ENCODE measurements at regions not wholly inside any gene's neighbourhood (a gene's known extent, or its start where the extent isn't known, plus 50 kb on each side); places are given as distances from the start of the nearest gene placed in this dataset.
A peak's percentile ranks its signal among the peaks of the same experiment; 100 is the strongest.
"Not testable (repeated sequence)": the region's sequence is repeated elsewhere in the genome, so short reads cannot be mapped to it uniquely, and the experiment has no call there.

DNA sequence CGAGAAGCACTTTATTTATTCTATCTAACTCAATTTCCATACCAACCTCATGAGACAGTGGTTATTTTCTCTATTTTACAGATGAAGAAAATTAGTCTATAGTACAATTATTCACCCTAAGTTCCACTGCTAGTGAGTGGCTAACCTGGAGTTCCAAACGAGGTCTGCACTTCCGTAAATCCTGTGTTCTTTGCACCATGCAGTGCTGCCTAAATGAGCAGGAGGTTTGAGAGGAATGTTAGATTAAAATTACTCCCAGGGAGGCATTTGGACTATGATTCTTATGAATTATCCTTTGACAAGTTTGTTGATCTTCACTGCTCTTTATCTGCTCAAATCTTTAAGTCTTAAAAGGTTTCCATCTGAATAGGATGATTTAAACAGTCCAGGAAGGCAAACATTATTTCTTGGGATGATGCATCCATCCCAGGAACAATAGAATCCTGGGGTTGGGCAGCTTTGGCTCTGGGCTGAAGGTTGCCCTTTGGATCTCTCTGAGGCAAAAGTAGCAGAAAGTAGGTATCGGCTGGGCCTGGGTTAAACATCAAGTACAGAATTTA, 400.8 kb downstream of the REEP3 start:
- peaks cover 3% of the 10 kb centered on the region for H3K9me3 Mint-ChIP-seq
- no peak overlapping the region for H3K4me3 Mint-ChIP-seq
- H3K4me1 Mint-ChIP-seq (ENCODE audit: low read depth in 2 of 2) = no peaks in the 10 kb centered on the region
- no peak overlapping the region for H3K27ac Mint-ChIP-seq
- ATAC-seq (no peak), DNase-seq (ENCODE audit: low spot score) (no peak)
- H3K27me3 Mint-ChIP-seq = peaks cover 10 to 12% of the 10 kb centered on the region in 2 donors
- no peaks in the 10 kb centered on the region for H3K36me3 Mint-ChIP-seq

DNA sequence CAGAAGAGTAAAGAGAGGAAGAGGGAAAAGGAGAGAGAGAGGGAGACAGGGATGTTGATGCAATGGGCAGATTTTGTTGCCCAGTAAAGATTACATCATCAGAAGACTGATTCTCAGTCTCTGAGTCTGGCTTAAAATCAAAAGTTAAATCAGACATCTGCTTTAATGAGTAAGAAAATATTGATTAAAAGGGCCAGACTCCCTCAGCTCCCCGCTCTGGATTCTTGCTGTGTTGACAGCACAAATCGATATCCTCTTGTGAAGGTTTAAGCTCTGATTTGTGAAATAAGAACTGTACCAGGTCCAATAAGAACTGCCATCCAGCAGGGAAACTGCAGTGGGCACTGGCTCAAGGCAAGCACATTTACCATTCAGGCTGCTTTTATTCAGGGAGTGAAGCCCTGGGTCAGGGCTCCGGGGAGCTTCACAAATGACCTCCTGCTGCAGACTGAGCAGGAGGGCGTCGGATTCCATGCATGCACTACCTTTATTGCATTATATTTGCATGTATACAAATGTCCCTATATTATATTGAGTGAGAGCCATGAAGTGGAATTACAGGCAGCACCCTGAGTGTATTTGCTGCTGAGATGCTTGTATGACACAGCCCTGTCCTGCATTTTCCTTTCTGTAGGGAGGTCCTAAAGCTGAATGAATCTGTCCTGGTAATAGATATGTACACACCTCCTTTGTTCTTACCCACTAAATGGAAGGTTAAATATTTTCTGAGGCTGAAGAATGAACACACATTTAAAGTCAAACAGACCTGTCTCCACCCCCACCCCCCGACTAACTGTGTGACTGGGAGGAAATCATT, 401.5 kb downstream of the REEP3 start:
- Mint-ChIP-seq H3K4me1 (ENCODE audit: low read depth in 2 of 2) (no peaks in the 10 kb centered on the region), H3K27ac (no peak overlapping the region), H3K36me3 (no peaks in the 10 kb centered on the region), H3K27me3 (peaks cover 10 to 12% of the 10 kb centered on the region in 2 donors), H3K4me3 (no peak overlapping the region), H3K9me3 (peaks cover 3% of the 10 kb centered on the region)
- ATAC-seq (no peak), DNase-seq (ENCODE audit: low spot score) (no peak)

DNA sequence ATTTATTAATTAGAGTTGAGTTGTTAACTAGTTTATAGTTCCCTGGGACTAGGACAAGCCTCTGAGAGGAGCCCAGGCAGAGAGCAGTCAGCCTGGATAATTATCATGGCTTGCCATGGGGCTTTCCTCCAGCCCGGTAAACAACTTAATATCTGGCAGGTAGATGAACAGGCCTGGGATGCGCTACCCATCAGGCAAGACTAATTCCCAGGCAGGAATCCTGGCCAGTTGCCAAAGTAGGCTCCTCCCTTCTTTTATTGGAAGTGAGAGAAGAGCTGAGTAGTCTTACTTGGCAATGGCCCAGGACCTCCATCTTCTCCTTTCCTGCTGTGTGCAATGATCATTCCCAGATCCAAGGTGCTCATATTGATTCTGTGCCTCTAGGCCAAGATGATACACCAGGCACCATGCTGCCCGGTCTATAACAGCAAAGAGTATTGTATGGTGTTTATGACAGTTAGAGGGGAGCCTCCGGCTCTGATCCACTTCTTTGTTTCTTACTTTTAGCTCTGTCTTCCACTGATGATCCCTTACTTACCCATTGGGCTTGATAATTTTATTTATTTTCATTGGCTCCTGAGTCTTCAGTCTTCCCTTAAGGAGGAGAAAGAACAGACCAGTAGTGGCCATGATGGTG, 408.7 kb downstream of the REEP3 start:
- no peaks in the 10 kb centered on the region for H3K36me3 Mint-ChIP-seq
- H3K27me3 Mint-ChIP-seq = peaks cover 0 to 2% of the 10 kb centered on the region in 2 donors
- H3K27ac Mint-ChIP-seq = no peak overlapping the region
- no peak for ATAC-seq
- no peaks in the 10 kb centered on the region for H3K4me1 Mint-ChIP-seq (ENCODE audit: low read depth in 2 of 2)
- H3K9me3 Mint-ChIP-seq = no peaks in the 10 kb centered on the region
- no peak for DNase-seq (ENCODE audit: low spot score)
- no peak overlapping the region for H3K4me3 Mint-ChIP-seq

DNA sequence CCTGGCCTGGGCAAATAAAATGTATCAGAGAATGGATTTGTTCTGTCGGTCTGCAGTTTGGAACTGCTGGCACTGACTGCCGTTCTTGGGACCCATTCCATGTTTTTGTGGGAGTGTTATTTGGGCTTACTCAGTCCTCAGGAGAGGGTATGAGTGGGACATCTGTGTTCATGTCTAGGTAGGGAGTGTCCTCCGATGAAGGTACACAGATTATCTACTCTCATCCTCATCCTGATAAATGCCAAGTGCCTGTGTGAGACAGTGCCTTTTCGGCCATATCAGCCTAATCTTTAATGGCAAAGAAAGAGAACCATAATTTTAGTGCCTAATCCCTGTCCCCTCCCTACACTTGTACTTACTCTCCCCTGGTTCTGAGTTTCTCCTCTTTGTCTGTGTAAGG, 409.4 kb downstream of the REEP3 start:
- no peaks in the 10 kb centered on the region for H3K4me1 Mint-ChIP-seq (ENCODE audit: low read depth in 2 of 2)
- no peak overlapping the region for H3K4me3 Mint-ChIP-seq
- H3K27ac Mint-ChIP-seq = no peak overlapping the region

DNA sequence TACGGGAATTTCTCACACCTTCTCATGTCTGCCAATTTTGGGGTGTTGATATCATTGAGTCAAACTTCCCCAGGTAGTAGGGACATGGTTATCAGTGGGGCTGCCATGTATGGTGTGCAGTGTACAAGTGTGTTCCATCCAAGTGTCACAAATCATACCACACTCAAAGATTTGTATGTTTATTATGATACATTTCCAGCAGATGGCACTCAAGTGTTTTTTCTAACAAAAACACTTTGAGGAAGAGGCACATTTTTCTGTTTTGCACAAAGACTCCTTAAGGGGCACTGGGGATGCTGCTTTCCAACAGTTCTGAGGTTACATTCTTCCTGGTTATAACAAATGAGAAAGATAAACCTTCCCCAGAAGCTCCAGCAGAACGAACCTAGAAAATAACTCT, 414.5 kb downstream of the REEP3 start:
- Mint-ChIP-seq H3K27me3 (peaks cover 0 to 6% of the 10 kb centered on the region in 2 donors), H3K36me3 (no peaks in the 10 kb centered on the region), H3K4me1 (ENCODE audit: low read depth in 2 of 2) (no peaks in the 10 kb centered on the region), H3K4me3 (no peak overlapping the region), H3K27ac (no peak overlapping the region), H3K9me3 (no peaks in the 10 kb centered on the region)
- DNase-seq (ENCODE audit: low spot score) = no peak
- no peak for ATAC-seq

More for the DNA sequence above, 409.4 kb downstream of the REEP3 start:
- Mint-ChIP-seq H3K9me3 (no peaks in the 10 kb centered on the region), H3K36me3 (no peaks in the 10 kb centered on the region), H3K27me3 (peaks cover 0 to 2% of the 10 kb centered on the region in 2 donors)
- no peak for DNase-seq (ENCODE audit: low spot score)
- no peak for ATAC-seq

DNA sequence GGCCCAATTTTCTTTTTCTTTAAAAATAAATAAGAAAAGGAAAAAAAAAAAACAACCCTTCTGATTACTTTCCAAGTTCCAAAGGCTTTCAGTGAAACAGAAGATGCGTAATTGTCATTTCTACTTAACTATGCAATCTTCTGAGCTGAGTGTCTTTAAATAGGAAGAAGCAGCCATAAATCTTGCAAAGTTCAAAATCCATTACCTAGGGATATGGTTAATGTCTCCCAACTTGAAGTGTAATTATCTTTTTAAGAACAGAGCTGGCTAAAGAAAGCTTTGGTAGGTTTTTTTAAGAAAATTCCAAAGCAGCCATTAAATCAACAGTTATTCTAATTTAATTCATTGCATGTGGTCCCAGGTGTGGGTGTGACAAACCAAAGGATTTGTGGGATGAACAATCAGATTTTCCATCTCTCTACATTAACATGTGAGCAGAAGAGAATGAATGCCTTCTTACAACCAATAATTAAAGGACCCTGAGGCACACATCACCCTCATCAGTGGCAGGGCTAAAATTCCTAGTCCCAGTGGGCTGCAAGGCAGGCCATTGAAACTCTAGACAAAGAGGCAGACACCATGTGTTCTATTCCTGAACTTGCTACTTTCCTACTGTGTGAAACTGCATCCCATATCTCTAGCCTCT, 419.2 kb downstream of the REEP3 start:
- Mint-ChIP-seq H3K4me3 (no peak overlapping the region), H3K9me3 (no peaks in the 10 kb centered on the region), H3K27ac (no peak overlapping the region), H3K36me3 (no peaks in the 10 kb centered on the region), H3K4me1 (ENCODE audit: low read depth in 2 of 2) (no peaks in the 10 kb centered on the region), H3K27me3 (peaks cover 0 to 6% of the 10 kb centered on the region in 2 donors)
- ATAC-seq (no peak), DNase-seq (ENCODE audit: low spot score) (no peak)

DNA sequence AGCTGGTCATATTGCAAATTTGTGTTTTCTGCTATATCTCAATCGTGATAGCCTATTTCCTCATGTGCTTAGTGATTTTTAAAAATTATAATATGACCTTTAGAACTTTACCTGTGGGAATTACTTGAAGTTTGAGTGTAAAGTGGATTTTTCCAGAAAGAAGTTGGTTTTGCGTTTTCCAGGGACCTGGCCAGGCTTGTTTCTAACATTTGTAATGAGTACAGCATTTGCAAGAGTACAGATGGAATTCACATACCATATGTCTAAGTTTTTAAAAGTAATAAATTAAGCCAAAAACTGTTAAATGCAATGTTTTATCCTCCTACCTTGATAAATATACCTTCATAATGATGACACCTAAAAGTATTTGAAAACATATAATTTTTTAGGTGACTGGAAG, 443.2 kb downstream of the REEP3 start:
- H3K4me1 Mint-ChIP-seq (ENCODE audit: low read depth in 2 of 2) = no peaks in the 10 kb centered on the region
- no peaks in the 10 kb centered on the region for H3K36me3 Mint-ChIP-seq
- H3K4me3 Mint-ChIP-seq = no peak overlapping the region
- H3K27me3 Mint-ChIP-seq = peaks cover 0 to 7% of the 10 kb centered on the region in 2 donors
- no peaks in the 10 kb centered on the region for H3K9me3 Mint-ChIP-seq
- no peak for ATAC-seq
- H3K27ac Mint-ChIP-seq = no peak overlapping the region
- DNase-seq (ENCODE audit: low spot score) = no peak

DNA sequence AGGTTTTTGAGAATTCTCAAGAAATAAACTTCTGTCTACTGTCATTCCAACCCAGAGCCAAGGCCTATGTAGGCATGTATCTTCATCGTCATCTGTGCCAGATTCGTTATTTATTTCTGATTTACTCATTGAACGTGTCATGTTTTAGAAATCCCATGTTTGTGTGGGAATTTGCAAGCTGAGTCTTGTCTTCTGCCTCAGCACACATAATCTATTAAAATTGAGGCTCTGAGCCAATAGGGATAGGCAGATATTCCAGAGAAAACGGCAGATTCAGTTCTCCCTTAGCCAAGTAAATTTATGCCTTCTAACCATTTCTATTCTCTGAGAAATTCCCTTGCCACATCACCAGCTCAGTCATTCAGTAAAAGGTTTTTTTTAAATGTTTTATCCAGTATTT, 444.6 kb downstream of the REEP3 start:
- DNase-seq (ENCODE audit: low spot score) = no peak
- no peak overlapping the region for H3K27ac Mint-ChIP-seq
- ATAC-seq = no peak
- no peaks in the 10 kb centered on the region for H3K36me3 Mint-ChIP-seq
- no peaks in the 10 kb centered on the region for H3K4me1 Mint-ChIP-seq (ENCODE audit: low read depth in 2 of 2)
- peaks cover 0 to 7% of the 10 kb centered on the region in 2 donors for H3K27me3 Mint-ChIP-seq
- H3K9me3 Mint-ChIP-seq = peaks cover 7% of the 10 kb centered on the region
- H3K4me3 Mint-ChIP-seq = no peak overlapping the region

DNA sequence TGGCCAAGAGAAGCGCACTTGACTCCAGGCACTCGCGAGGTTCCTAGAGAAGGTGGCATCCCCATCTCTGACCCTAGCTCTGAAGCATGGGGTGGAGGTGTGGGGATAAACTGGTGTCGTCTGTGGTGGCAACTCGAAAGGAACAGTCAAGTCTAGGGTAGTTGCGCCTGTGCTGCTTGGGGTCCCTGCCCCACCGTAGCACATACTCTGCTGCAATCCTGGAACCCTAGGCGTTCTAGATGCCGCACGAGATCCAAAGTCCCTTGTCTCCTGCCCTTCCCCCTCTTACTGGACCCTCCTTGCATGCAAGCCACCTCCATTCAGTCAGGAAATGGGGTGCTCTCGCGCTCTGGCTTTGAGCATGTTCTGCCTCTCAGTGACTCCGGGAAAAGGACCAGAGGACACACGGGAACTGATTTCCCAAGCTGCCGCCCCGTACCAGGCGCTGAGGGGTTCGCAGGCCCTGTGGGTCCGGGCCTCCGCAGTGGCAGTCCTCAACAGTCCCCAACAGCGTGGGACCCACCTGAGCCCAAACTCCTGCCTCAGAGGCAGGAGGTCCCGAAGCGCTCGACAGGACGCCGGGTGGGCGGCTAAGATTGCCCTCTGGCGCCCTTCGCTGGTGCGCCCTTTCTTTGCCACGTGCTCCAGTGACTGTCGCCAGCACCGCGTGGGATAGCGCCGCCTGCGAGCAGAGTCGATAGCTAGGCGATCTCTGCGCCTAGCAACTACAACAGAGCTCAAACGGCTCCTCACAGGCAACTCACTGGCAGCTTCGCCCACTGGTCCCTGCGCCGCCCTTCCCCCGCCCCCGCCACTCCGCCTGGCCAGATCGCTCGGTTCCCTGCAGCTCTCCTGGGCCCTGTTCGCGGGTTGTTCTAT, 452.0 kb downstream of the REEP3 start:
- no peak overlapping the region for H3K4me3 Mint-ChIP-seq

DNA sequence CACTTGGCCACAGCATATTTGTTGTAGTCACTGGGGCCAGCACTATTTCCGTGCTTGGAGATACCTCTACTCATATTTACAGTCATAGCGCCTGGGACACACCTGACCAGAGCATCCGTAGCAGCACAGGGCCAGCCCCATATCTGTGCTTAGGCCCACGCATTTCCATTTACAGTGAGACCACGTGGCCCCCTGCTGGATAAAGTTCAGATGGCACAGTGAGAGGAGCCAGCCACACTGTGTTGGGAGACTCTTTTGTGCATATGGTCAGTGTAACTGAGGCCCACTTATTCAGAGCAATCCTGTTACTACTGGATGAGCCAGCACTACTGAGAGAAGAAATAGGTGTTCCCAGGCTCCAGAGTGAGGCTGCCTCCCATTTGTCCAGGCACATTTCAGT, 455.3 kb downstream of the REEP3 start:
- ATAC-seq (peak in 1 of 2 donors; percentile 49), DNase-seq (ENCODE audit: low spot score) (no peak)
- Mint-ChIP-seq H3K4me1 (ENCODE audit: low read depth in 2 of 2) (no peaks in the 10 kb centered on the region), H3K4me3 (no peak overlapping the region), H3K27ac (no peak overlapping the region), H3K9me3 (no peaks in the 10 kb centered on the region), H3K27me3 (no peaks in the 10 kb centered on the region), H3K36me3 (no peaks in the 10 kb centered on the region)

More for the DNA sequence above, 452.0 kb downstream of the REEP3 start:
- no peaks in the 10 kb centered on the region for H3K27me3 Mint-ChIP-seq
- DNase-seq (ENCODE audit: low spot score) (no peak), ATAC-seq (peak; percentile 15 to 40)
- H3K27ac Mint-ChIP-seq = no peak overlapping the region
- peaks cover 7% of the 10 kb centered on the region for H3K9me3 Mint-ChIP-seq
- no peaks in the 10 kb centered on the region for H3K4me1 Mint-ChIP-seq (ENCODE audit: low read depth in 2 of 2)
- no peaks in the 10 kb centered on the region for H3K36me3 Mint-ChIP-seq

DNA sequence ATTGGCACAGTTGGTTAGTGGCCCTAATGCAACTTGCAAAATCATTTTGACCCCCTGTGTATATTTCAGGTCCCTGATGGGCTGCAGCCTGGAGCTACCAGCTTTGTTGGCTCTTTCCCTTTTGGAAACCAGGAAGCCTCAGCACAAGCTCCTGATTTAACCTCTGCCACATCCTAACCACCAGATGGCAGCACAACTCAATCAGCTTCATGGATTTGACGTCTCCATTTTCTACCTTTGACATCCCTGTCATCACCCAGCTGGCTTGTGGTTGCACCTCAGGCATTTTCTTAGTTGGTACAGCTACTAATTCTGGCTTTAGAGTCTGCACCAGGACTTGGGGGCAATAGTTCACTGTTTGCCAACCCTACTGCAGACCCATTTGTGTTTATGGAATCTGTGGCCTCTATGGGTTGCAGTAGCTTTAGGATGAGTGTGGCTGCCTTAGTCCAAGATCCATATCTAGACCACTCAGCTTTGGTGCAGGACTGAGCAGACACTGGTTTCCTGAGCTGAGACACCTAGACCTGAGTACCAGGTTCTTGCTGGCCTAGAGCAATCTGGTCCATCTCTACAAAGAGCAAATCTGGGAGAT, 456.2 kb downstream of the REEP3 start:
- Mint-ChIP-seq H3K27ac (no peak overlapping the region), H3K36me3 (no peaks in the 10 kb centered on the region), H3K4me3 (no peak overlapping the region), H3K27me3 (no peaks in the 10 kb centered on the region), H3K4me1 (ENCODE audit: low read depth in 2 of 2) (no peaks in the 10 kb centered on the region), H3K9me3 (no peaks in the 10 kb centered on the region)
- DNase-seq (ENCODE audit: low spot score) (no peak), ATAC-seq (no peak)

DNA sequence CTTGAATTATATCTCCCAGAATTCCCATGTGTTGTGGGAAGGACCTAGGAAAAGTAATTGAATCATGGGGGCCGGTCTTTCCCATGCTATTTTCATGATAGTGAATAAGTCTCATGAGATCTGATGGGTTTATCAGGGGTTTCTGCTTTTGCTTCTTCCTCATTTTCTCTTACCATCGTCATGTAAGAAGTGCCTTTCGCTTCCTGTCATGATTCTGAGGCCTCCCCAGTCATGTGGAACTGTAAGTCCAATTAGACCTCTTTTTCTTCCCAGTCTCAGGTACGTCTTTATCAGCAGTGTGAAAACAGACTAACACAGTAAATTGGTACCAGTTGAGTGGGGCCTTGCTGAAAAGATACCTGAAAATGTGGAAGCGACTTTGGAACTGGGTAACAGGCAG, 459.7 kb downstream of the REEP3 start:
- not testable (repeated sequence) for H3K4me1 Mint-ChIP-seq (ENCODE audit: low read depth in 2 of 2); H3K27me3 Mint-ChIP-seq; ATAC-seq; DNase-seq (ENCODE audit: low spot score); H3K27ac Mint-ChIP-seq; H3K4me3 Mint-ChIP-seq; H3K9me3 Mint-ChIP-seq; H3K36me3 Mint-ChIP-seq

DNA sequence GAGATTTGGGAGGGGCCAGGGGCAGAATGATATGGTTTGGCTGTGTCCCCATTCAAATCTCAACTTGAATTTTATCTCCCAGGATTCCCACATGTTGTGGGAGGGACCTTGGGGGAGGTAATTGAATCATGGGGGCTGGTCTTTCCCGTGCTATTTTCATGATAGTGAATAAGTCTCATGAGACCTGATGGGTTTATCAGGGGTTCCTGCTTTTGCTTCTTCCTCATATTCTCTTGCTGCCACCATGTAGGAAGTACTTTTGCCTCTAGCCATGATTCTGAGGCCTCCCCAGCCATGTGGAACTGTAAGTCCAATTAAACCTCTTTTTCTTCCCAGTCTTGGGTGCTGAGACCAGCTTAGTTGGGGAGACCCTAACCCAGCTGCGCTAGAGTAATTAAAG, 462.9 kb downstream of the REEP3 start:
- not testable (repeated sequence) for H3K9me3 Mint-ChIP-seq; H3K4me3 Mint-ChIP-seq; H3K27me3 Mint-ChIP-seq; H3K27ac Mint-ChIP-seq; H3K36me3 Mint-ChIP-seq; H3K4me1 Mint-ChIP-seq (ENCODE audit: low read depth in 2 of 2); DNase-seq (ENCODE audit: low spot score); ATAC-seq

Measured in natural killer cell treated with Interleukin-12 subunit alpha and Interleukin-12 subunit beta and Interleukin-15 and Interleukin-18, amount 100 ng/mL, for 72 hours (primary cell).